ENCODE measurements at regions not wholly inside any gene's neighbourhood (a gene's known extent, or its start where the extent isn't known, plus 50 kb on each side); places are given as distances from the start of the nearest gene placed in this dataset.
"Not testable (repeated sequence)": the region's sequence is repeated elsewhere in the genome, so short reads cannot be mapped to it uniquely, and the experiment has no call there.

DNA sequence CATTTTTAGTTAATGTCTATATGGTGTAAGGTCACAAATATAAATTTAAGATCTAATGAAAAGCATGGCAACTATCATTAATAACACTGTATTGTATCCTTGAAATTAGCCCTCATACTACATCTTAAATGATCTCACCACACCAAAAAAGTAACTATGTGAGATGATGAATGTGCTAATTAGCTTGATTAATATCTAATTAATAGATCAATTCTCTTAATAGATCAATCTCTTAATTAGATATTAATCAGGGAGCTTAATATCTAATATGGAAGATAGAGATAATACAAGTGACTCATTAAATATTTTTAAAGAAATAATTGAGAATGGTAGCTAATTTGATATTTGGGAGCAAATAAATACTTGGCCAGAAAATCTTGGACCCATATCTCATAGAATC lies 178.5 kb upstream of the FAT3 start (continued):
- TF ChIP-seq ESRRA (CRISPR knock-in tag; IDR thresholded peaks at IDR 0.05; ENCODE audit: borderline replicate concordance) (no peak), NR3C1 (CRISPR knock-in tag; conservative IDR thresholded peaks at IDR 0.05; ENCODE audit: low read depth) (no peak)

GRCh38 chr11:92045301-92045700 lies 179.3 kb upstream of the FAT3 start:
- Mint-ChIP-seq H3K9me3 (no peaks in the 10 kb centered on the region), H3K36me3 (no peaks in the 10 kb centered on the region), H3K27ac (no peak overlapping the region), H3K4me3 (no peak overlapping the region), H3K27me3 (ENCODE audit: low read depth) (no peaks in the 10 kb centered on the region), H3K4me1 (no peaks in the 10 kb centered on the region)
- TF ChIP-seq ZBTB21 (CRISPR knock-in tag; IDR thresholded peaks at IDR 0.05; ENCODE audit: borderline replicate concordance) (no peak), RORB (CRISPR knock-in tag; IDR thresholded peaks at IDR 0.05) (no peak), TEAD1 (CRISPR knock-in tag; IDR thresholded peaks at IDR 0.05) (no peak), MAX (CRISPR knock-in tag; IDR thresholded peaks at IDR 0.05) (no peak), IRF1 (CRISPR knock-in tag; IDR thresholded peaks at IDR 0.05) (no peak), ELF4 (CRISPR knock-in tag; IDR thresholded peaks at IDR 0.05; ENCODE audit: low read depth) (no peak)
- TF ChIP-seq, protein P1, sequence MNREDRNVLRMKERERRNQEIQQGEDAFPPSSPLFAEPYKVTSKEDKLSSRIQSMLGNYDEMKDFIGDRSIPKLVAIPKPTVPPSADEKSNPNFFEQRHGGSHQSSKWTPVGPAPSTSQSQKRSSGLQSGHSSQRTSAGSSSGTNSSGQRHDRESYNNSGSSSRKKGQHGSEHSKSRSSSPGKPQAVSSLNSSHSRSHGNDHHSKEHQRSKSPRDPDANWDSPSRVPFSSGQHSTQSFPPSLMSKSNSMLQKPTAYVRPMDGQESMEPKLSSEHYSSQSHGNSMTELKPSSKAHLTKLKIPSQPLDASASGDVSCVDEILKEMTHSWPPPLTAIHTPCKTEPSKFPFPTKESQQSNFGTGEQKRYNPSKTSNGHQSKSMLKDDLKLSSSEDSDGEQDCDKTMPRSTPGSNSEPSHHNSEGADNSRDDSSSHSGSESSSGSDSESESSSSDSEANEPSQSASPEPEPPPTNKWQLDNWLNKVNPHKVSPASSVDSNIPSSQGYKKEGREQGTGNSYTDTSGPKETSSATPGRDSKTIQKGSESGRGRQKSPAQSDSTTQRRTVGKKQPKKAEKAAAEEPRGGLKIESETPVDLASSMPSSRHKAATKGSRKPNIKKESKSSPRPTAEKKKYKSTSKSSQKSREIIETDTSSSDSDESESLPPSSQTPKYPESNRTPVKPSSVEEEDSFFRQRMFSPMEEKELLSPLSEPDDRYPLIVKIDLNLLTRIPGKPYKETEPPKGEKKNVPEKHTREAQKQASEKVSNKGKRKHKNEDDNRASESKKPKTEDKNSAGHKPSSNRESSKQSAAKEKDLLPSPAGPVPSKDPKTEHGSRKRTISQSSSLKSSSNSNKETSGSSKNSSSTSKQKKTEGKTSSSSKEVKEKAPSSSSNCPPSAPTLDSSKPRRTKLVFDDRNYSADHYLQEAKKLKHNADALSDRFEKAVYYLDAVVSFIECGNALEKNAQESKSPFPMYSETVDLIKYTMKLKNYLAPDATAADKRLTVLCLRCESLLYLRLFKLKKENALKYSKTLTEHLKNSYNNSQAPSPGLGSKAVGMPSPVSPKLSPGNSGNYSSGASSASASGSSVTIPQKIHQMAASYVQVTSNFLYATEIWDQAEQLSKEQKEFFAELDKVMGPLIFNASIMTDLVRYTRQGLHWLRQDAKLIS (CRISPR knock-in tag; IDR thresholded peaks at IDR 0.05; ENCODE audit: borderline replicate concordance): no peak
- TF ChIP-seq, protein P2, sequence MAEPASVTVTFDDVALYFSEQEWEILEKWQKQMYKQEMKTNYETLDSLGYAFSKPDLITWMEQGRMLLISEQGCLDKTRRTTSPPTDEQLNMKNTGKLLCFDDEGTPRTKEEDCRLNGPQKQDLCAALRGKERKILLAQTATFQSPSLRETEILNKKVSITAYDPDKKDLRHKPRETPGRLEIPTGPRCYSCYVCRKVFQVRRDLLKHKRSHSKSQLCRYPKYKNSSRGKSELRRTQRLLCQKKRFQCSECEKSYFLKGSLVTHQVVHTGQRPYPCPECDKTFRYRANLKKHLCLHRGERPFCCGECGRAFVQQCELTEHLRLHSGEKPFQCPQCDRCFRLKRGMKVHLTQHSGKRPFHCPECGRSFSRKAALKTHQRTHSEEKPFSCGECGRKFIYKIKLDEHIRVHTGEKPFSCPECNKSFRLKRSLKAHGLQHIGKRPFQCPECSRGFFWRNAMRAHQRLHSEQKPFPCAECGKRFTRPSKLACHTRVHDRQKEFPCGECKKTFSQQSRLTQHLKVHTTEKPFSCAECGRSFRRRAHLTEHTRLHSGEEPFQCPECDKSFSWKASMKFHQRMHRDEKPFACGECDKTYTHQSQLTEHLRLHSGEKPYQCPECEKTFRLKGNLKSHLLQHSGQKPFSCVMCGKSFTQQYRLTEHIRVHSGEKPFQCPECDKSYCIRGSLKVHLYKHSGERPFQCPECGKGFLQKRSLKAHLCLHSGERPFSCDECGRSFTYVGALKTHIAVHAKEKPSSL (CRISPR knock-in tag; conservative IDR thresholded peaks at IDR 0.05): no peak
- TF ChIP-seq, protein P3, sequence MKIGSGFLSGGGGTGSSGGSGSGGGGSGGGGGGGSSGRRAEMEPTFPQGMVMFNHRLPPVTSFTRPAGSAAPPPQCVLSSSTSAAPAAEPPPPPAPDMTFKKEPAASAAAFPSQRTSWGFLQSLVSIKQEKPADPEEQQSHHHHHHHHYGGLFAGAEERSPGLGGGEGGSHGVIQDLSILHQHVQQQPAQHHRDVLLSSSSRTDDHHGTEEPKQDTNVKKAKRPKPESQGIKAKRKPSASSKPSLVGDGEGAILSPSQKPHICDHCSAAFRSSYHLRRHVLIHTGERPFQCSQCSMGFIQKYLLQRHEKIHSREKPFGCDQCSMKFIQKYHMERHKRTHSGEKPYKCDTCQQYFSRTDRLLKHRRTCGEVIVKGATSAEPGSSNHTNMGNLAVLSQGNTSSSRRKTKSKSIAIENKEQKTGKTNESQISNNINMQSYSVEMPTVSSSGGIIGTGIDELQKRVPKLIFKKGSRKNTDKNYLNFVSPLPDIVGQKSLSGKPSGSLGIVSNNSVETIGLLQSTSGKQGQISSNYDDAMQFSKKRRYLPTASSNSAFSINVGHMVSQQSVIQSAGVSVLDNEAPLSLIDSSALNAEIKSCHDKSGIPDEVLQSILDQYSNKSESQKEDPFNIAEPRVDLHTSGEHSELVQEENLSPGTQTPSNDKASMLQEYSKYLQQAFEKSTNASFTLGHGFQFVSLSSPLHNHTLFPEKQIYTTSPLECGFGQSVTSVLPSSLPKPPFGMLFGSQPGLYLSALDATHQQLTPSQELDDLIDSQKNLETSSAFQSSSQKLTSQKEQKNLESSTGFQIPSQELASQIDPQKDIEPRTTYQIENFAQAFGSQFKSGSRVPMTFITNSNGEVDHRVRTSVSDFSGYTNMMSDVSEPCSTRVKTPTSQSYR (CRISPR knock-in tag; IDR thresholded peaks at IDR 0.05): no peak
- CTCF ChIA-PET: no interaction called here
- DNase-seq (ENCODE audit: low spot score) (no peak), ATAC-seq (no peak)
- POLR2A ChIA-PET: no interaction called here

DNA sequence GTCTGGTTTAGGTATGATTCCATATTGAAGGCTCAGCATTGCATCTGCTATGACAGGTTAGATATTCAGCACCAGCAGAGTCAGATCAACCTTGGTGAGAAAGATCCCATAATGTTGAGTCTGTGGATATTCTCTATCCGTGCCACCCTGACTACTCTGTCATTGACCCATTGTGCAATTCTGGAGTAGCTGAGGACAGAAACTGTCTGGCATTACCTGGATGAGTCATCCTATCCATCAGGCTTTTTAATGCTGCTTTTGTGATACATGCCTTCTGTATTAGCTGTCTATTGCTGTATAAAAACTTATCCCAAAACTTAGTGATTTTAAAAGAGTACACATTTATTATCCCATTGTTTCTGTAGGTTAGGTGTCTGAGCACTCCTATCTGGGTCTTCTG lies 189.1 kb upstream of the FAT3 start:
- ATAC-seq (no peak), DNase-seq (ENCODE audit: low spot score) (no peak)
- ChIA-PET POLR2A (no interaction called here), CTCF (interaction anchor here (1.1 kb wide), 1 partner anchor 13 kb away, joined by 3 read pairs; no protein-coding TSS in a partner anchor)
- Mint-ChIP-seq H3K36me3 (no peaks in the 10 kb centered on the region), H3K9me3 (peaks cover 5% of the 10 kb centered on the region), H3K4me1 (no peaks in the 10 kb centered on the region), H3K27me3 (ENCODE audit: low read depth) (no peaks in the 10 kb centered on the region), H3K27ac (no peak overlapping the region), H3K4me3 (no peak overlapping the region)
- TF ChIP-seq ZNF138 (CRISPR knock-in tag; conservative IDR thresholded peaks at IDR 0.05) (no peak), ZNF263 (CRISPR knock-in tag; IDR thresholded peaks at IDR 0.05; ENCODE audit: low read depth) (no peak), ZNF423 (CRISPR knock-in tag; IDR thresholded peaks at IDR 0.05) (no peak), STAT6 (CRISPR knock-in tag; conservative IDR thresholded peaks at IDR 0.05; ENCODE audit: low read depth) (no peak), CBFB (CRISPR knock-in tag; IDR thresholded peaks at IDR 0.05; ENCODE audit: low read depth) (no peak), MXD4 (CRISPR knock-in tag; IDR thresholded peaks at IDR 0.05; ENCODE audit: borderline replicate concordance) (no peak), ZBTB21 (CRISPR knock-in tag; IDR thresholded peaks at IDR 0.05; ENCODE audit: borderline replicate concordance) (no peak), NFATC4 (CRISPR knock-in tag; IDR thresholded peaks at IDR 0.05) (no peak)

DNA sequence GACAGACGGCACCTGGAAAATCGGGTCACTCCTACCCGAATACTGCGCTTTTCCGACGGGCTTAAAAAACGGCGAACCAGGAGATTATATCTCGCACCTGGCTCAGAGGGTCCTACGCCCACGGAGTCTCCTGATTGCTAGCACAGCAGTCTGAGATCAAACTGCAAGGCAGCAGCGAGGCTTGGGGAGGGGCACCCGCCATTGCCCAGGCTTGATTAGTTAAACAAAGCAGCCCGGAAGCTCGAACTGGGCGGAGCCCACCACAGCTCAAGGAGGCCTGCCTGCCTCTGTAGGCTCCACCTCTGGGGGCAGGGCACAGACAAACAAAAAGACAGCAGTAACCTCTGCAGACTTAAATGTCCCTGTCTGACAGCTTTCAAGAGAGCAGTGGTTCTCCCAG lies 197.5 kb upstream of the FAT3 start:
- H3K9me3 Mint-ChIP-seq; H3K36me3 Mint-ChIP-seq; H3K27me3 Mint-ChIP-seq (ENCODE audit: low read depth); ATAC-seq; CTCF ChIA-PET; POLR2A ChIA-PET: not testable (repeated sequence)
- peak overlapping the region; percentile 70; the same call in 1 of the 2 replicates for H3K27ac Mint-ChIP-seq
- peaks cover 10% of the 10 kb centered on the region for H3K4me1 Mint-ChIP-seq
- H3K4me3 Mint-ChIP-seq: peak overlapping the region; percentile 71
- peak; percentile 64 for DNase-seq (ENCODE audit: low spot score)
